Hepatocyte (in vitro differentiated cells): ENCODE measurements at regions not wholly inside any gene's neighbourhood (a gene's known extent, or its start where the extent isn't known, plus 50 kb on each side); places are given as distances from the start of the nearest gene placed in this dataset.

Experiments used
- CTCF ChIP-seq: fragments of 200-600 bp; sonication (generic); IDR thresholded peaks from 2 replicates; pipeline ENCODE4 v1.5.1; 2016; ENCODE audit warnings: antibody characterized with exemption, mild to moderate bottlenecking; ENCODE audit not compliant: poor library complexity
- EZH2phosphoT487 ChIP-seq: fragments of 200-600 bp; sonication (generic); IDR thresholded peaks from one replicate; pipeline ENCODE4 v1.6.1; 2018; ENCODE audit warnings: antibody characterized with exemption, mild to moderate bottlenecking, low read depth, moderate library complexity; ENCODE audit not compliant: unreplicated experiment, severe bottlenecking

GRCh38 chr3:151943539-151943938 is 70.1 kb downstream of the SUCNR1 start:
- TF ChIP-seq CTCF (no peak), EZH2phosphoT487 (no peak)
